K562 (cell line): ENCODE measurements at regions not wholly inside any gene's neighbourhood (a gene's known extent, or its start where the extent isn't known, plus 50 kb on each side); places are given as distances from the start of the nearest gene placed in this dataset.

Experiments used
- ATAC-seq: fragments of 200-7000 bp; cut with Tn5 transposase; 3 replicates; pipeline ENCODE4 v1.9.1; 2020; ENCODE audit warnings: moderate library complexity
- BruUV-seq: library from RNA; stranded (reverse); fragments of 400-500 nt; replicated peaks from 2 replicates; lab custom pipeline; 2021; lab: Mats Ljungman, UMichigan
- CTCF ChIA-PET: fragments of 300-600 bp; formaldehyde crosslinking; extraction: SDS; loops from one replicate; lab custom pipeline; 2021; ENCODE audit warnings: low intra/inter-chr PET ratio; lab: Yijun Ruan, JAX
- POLR2A ChIA-PET: fragments of 300-600, 350-650 bp; sonication (Branson Sonifier 250); formaldehyde crosslinking; extraction: SDS; loops from one replicate; lab custom pipeline; 2021; ENCODE audit warnings: antibody characterized with exemption, inconsistent platforms; lab: Yijun Ruan, JAX
- DNase-seq, 4 experiments: peaks; one replicate each; pipeline versions ENCODE4 v3.0.0 to v3.0.0-alpha.2; 2011 to 2018; ENCODE audit warnings: low spot score in 3 of 4, mixed read lengths in 3 of 4; ENCODE audit errors: extremely low read depth in 1 of 4
- FAIRE-seq: peaks from 2 replicates; lab custom pipeline; 2011; peaks lifted over from hg19 to GRCh38; lab: Jason Lieb, UNC
- H2AFZ ChIP-seq: 2 replicates; pipeline ENCODE4 v1.6.0; 2011; ENCODE audit warnings: low read depth, low read length, control low read depth, inconsistent platforms
- H3K27ac ChIP-seq: fragments of 200-600 bp; 3 replicates; pipeline ENCODE4 v1.8.0; 2011; ENCODE audit warnings: low read depth, mild to moderate bottlenecking, control low read depth, inconsistent platforms, low read length, moderate library complexity, mixed read lengths; ENCODE audit errors: extremely low read depth
- H3K27me3 ChIP-seq, 2 experiments: fragments of 300-600 bp in 1 of 2; 2 replicates in 1 of 2; 3 replicates in 1 of 2; pipeline versions ENCODE4 v1.6.0 to v1.8.0; 2011; ENCODE audit warnings: inconsistent platforms in 2 of 2, low read length in 2 of 2, mild to moderate bottlenecking in 1 of 2, mixed read lengths in 1 of 2, moderate library complexity in 1 of 2; ENCODE audit not compliant: control insufficient read depth in 2 of 2, insufficient read depth in 2 of 2
- H3K36me3 ChIP-seq: fragments of 300-600 bp; 3 replicates; pipeline ENCODE4 v1.8.0; 2011; ENCODE audit warnings: mild to moderate bottlenecking, low read length, inconsistent platforms; ENCODE audit not compliant: control insufficient read depth, insufficient read depth
- H3K4me1 ChIP-seq, 2 experiments: fragments of 200-600 bp in 1 of 2; replicated peaks in 1 of 2; 2 replicates in 1 of 2; 3 replicates in 1 of 2; pipeline versions ENCODE4 v1.5.1 to v1.8.0; 2011; ENCODE audit warnings: inconsistent platforms in 2 of 2, low read length in 2 of 2, mild to moderate bottlenecking in 1 of 2, mixed read lengths in 1 of 2, moderate library complexity in 1 of 2; ENCODE audit not compliant: control insufficient read depth in 2 of 2, insufficient read depth in 2 of 2
- H3K4me2 ChIP-seq: 2 replicates; pipeline ENCODE4 v1.6.1; 2011; ENCODE audit warnings: low read length, control low read depth, inconsistent platforms, mixed read lengths; ENCODE audit not compliant: insufficient read depth
- H3K4me3 ChIP-seq: fragments of 200-600 bp; sonication (generic), shearing (Covaris generic); 2 replicates; pipeline ENCODE4 v1.5.1; 2016; ENCODE audit warnings: control low read depth, inconsistent platforms
- H3K79me2 ChIP-seq: fragments of 200-600 bp; 3 replicates; pipeline ENCODE4 v1.8.0; 2011; ENCODE audit warnings: low read length, inconsistent platforms; ENCODE audit not compliant: control insufficient read depth, insufficient read depth
- H3K9ac ChIP-seq, 2 experiments: 2 replicates each; pipeline versions ENCODE4 v1.6.0 to v1.6.1; 2011; ENCODE audit warnings: low read depth in 2 of 2, low read length in 2 of 2, control low read depth in 1 of 2, inconsistent platforms in 1 of 2, mild to moderate bottlenecking in 1 of 2, mixed read lengths in 1 of 2; ENCODE audit not compliant: insufficient read depth in 1 of 2
- H3K9me1 ChIP-seq: one replicate; pipeline ENCODE4 v1.6.0; 2011; ENCODE audit warnings: inconsistent platforms, mild to moderate bottlenecking, low read length, moderate library complexity; ENCODE audit not compliant: control insufficient read depth, insufficient read depth
- H3K9me3 ChIP-seq: replicated peaks from 2 replicates; pipeline ENCODE4 v1.5.1; 2011; ENCODE audit warnings: low read depth, low read length, inconsistent platforms; ENCODE audit not compliant: control insufficient read depth, insufficient read depth
- H4K20me1 ChIP-seq: replicated peaks from 2 replicates; pipeline ENCODE4 v1.6.1; 2011; ENCODE audit warnings: low read length, inconsistent platforms, mixed read lengths; ENCODE audit not compliant: control insufficient read depth, insufficient read depth
- ASH1L ChIP-seq: fragments of 450-650 bp; IDR thresholded peaks from 2 replicates; pipeline ENCODE4 v1.6.1; 2018; ENCODE audit warnings: borderline replicate concordance, mild to moderate bottlenecking, low read depth; ENCODE audit not compliant: partially characterized antibody
- BRD4 ChIP-seq: fragments of 200-600 bp; sonication (generic); IDR thresholded peaks from 2 replicates; pipeline ENCODE4 v1.6.1; 2017; ENCODE audit warnings: inconsistent platforms
- FOXK1 ChIP-seq: sonication (generic); formaldehyde crosslinking; IDR thresholded peaks from 2 replicates; pipeline ENCODE4 v1.8.0; 2022; ENCODE audit warnings: missing genetic modification reagents, mild to moderate bottlenecking, borderline replicate concordance
- HDAC3 ChIP-seq: fragments of 450-650 bp; IDR thresholded peaks from 2 replicates; pipeline ENCODE4 v1.6.1; 2018; ENCODE audit warnings: borderline replicate concordance, mild to moderate bottlenecking, moderate library complexity; ENCODE audit not compliant: partially characterized antibody
- HMG20B ChIP-seq: fragments of 250-450 bp; sonication (Bioruptor Pico); IDR thresholded peaks from 2 replicates; pipeline ENCODE4 v1.5.0; 2021; ENCODE audit warnings: mild to moderate bottlenecking
- IFI16 ChIP-seq: fragments of 250-450 bp; sonication (Bioruptor Pico); IDR thresholded peaks from 2 replicates; pipeline ENCODE4 v2.1.2; 2022; ENCODE audit warnings: mild to moderate bottlenecking, inconsistent platforms
- JUNB ChIP-seq: fragments of 450-650 bp; formaldehyde crosslinking; conservative IDR thresholded peaks from 2 replicates; pipeline ENCODE4 v1.4.0; 2020; ENCODE audit warnings: mild to moderate bottlenecking
- KHSRP ChIP-seq: fragments of 450-650 bp; IDR thresholded peaks from 2 replicates; pipeline ENCODE4 v1.6.1; 2017
- MCM7 ChIP-seq, 2 experiments: fragments of 450-650 bp; IDR thresholded peaks; 2 replicates each; pipeline ENCODE4 v1.6.1; 2016 to 2018
- NBN ChIP-seq: fragments of 450-650 bp; IDR thresholded peaks from 2 replicates; pipeline ENCODE4 v1.6.1; 2016; ENCODE audit warnings: low read depth, mild to moderate bottlenecking
- NCOA1 ChIP-seq: fragments of 450-650 bp; IDR thresholded peaks from 2 replicates; pipeline ENCODE4 v1.6.1; 2016; ENCODE audit warnings: low read depth
- NUFIP1 ChIP-seq: fragments of 450-650 bp; IDR thresholded peaks from 2 replicates; pipeline ENCODE4 v1.6.1; 2018; ENCODE audit not compliant: partially characterized antibody
- PHB ChIP-seq: fragments of 250-450 bp; sonication (Bioruptor Pico); IDR thresholded peaks from 2 replicates; pipeline ENCODE4 v1.5.0; 2021
- PHF21A ChIP-seq: fragments of 450-650 bp; IDR thresholded peaks from 2 replicates; pipeline ENCODE4 v1.6.1; 2017; ENCODE audit warnings: low read depth, borderline replicate concordance
- POLR2AphosphoS5 ChIP-seq: IDR thresholded peaks from 2 replicates; pipeline ENCODE4 v1.6.1; 2011; ENCODE audit warnings: mild to moderate bottlenecking, low read depth, low read length, moderate library complexity; ENCODE audit not compliant: control insufficient read depth, insufficient read depth
- PRMT5 ChIP-seq: sonication (generic); formaldehyde crosslinking; IDR thresholded peaks from 2 replicates; pipeline ENCODE4 v1.5.0; 2020; ENCODE audit warnings: missing genetic modification reagents
- PTRF ChIP-seq: fragments of 450-650 bp; IDR thresholded peaks from 2 replicates; pipeline ENCODE4 v1.6.1; 2016; ENCODE audit warnings: mild to moderate bottlenecking, missing genetic modification characterization, missing compliant biosample characterization
- PURB ChIP-seq: sonication (generic); formaldehyde crosslinking; IDR thresholded peaks from 2 replicates; pipeline ENCODE4 v1.9.0; 2021; ENCODE audit warnings: low read depth, mild to moderate bottlenecking, missing genetic modification reagents
- SMAD3 ChIP-seq: fragments of 450-650 bp; formaldehyde crosslinking; conservative IDR thresholded peaks from 2 replicates; pipeline ENCODE4 v1.4.0; 2020; ENCODE audit warnings: mild to moderate bottlenecking
- WHSC1 ChIP-seq: IDR thresholded peaks from one replicate; pipeline ENCODE4 v1.6.1; 2012; ENCODE audit warnings: low read length, control low read depth, inconsistent platforms
- ZBTB49 ChIP-seq: sonication (generic); formaldehyde crosslinking; IDR thresholded peaks from 2 replicates; pipeline ENCODE4 v1.8.0; 2022; ENCODE audit warnings: missing genetic modification reagents, mild to moderate bottlenecking, borderline replicate concordance
- ZNF239 ChIP-seq: fragments of 250-450 bp; sonication (Bioruptor Pico); IDR thresholded peaks from 2 replicates; pipeline ENCODE4 v1.4.0; 2020; ENCODE audit warnings: mild to moderate bottlenecking
- WGBS: fragments of 100-300 bp; shearing (Covaris generic); methylation state at CpG from one replicate; pipeline ENCODE4 v1.1.6; 2016; ENCODE audit warnings: low coverage, mixed read lengths; ENCODE audit not compliant: insufficient coverage; ENCODE audit errors: missing lambda C conversion rate; 5-methylcytosine and 5-hydroxymethylcytosine counted together
- in situ Hi-C: fragments of 300-500 bp; cut with MboI; formaldehyde crosslinking; loops from 4 replicates; pipeline ENCODE4 v1.15.0; 2018; ENCODE audit warnings: inconsistent platforms, mixed read lengths
- intact Hi-C: fragments of 100-400 bp; cut with micrococcal nuclease; formaldehyde crosslinking; loops from 2 replicates; pipeline ENCODE4 v1.14.2; 2022
- TF ChIP-seq, protein P1 (sequence below): fragments of 250-450 bp; sonication (Bioruptor Pico); IDR thresholded peaks from 2 replicates; pipeline ENCODE4 v1.9.0; 2021; ENCODE audit warnings: mild to moderate bottlenecking
- TF ChIP-seq, protein P2 (sequence below): fragments of 250-450 bp; sonication (Bioruptor Pico); IDR thresholded peaks from 2 replicates; pipeline ENCODE4 v1.8.0; 2022; ENCODE audit warnings: moderate library complexity, mild to moderate bottlenecking, inconsistent platforms

GRCh38 chr18:27632706-27633105 lies 447.6 kb upstream of the CHST9 start:
- H3K36me3 ChIP-seq, result no peaks in the 10 kb centered on the region
- CTCF ChIA-PET, result no interaction called here
- WGBS, result 0% methylated on average over 1 of the region's 1 CpG

GRCh38 chr18:27627927-27628326 lies 442.8 kb upstream of the CHST9 start:
- Histone ChIP-seq H3K79me2 (no peaks in the 10 kb centered on the region), H3K9ac (no peak overlapping the region), H3K9me1 (no peaks in the 10 kb centered on the region), H2AFZ (no peak overlapping the region), H3K4me3 (no peak overlapping the region), H3K27me3 (no peaks in the 10 kb centered on the region), H4K20me1 (no peaks in the 10 kb centered on the region), H3K4me2 (no peak overlapping the region), H3K27ac (no peak overlapping the region), H3K9me3 (no peaks in the 10 kb centered on the region), H3K4me1 (no peaks in the 10 kb centered on the region), H3K36me3 (no peaks in the 10 kb centered on the region)
- POLR2A ChIA-PET, result no interaction called here
- ATAC-seq (no peak), FAIRE-seq (no peak), DNase-seq (no peak)
- in situ Hi-C loops (no loop called here), intact Hi-C loops (loop anchor here (10.0 kb wide), 1 partner anchor 1357 kb away; no protein-coding TSS in a partner anchor)
- BruUV-seq, result no TSS peak
- WGBS, result 2% methylated on average over 4 of the region's 4 CpGs
- CTCF ChIA-PET, result no interaction called here
- no peak for TF ChIP-seq PHB (CRISPR knock-in tag)
- TF ChIP-seq ZBTB49 (CRISPR knock-in tag), result no peak
- no peak for TF ChIP-seq MCM7 (IDR thresholded peaks at IDR 0.05)
- TF ChIP-seq PTRF, result no peak
- no peak for TF ChIP-seq POLR2AphosphoS5
- TF ChIP-seq BRD4, result no peak
- no peak for TF ChIP-seq SMAD3 (CRISPR knock-in tag)
- no peak for TF ChIP-seq PHF21A
- no peak for TF ChIP-seq PRMT5
- TF ChIP-seq ASH1L, result no peak

More at GRCh38 chr18:27632706-27633105, 447.6 kb upstream of the CHST9 start:
- FAIRE-seq (no peak), ATAC-seq (no peak), DNase-seq (no peak)
- POLR2A ChIA-PET, result no interaction called here
- no peak overlapping the region for H3K9ac ChIP-seq
- no peaks in the 10 kb centered on the region for H3K9me1 ChIP-seq
- no peaks in the 10 kb centered on the region for H4K20me1 ChIP-seq
- no TSS peak for BruUV-seq
- no peak overlapping the region for H3K4me2 ChIP-seq
- no peaks in the 10 kb centered on the region for H3K79me2 ChIP-seq
- no peak overlapping the region for H3K4me3 ChIP-seq
- H3K9me3 ChIP-seq, result no peaks in the 10 kb centered on the region
- no peaks in the 10 kb centered on the region for H3K27me3 ChIP-seq
- H3K27ac ChIP-seq, result no peak overlapping the region
- intact Hi-C loops, result no loop called here
- in situ Hi-C loops, result no loop called here
- TF ChIP-seq PURB (CRISPR knock-in tag) (no peak), HDAC3 (no peak), NCOA1 (no peak), HMG20B (CRISPR knock-in tag) (no peak), NUFIP1 (no peak), IFI16 (CRISPR knock-in tag) (no peak), WHSC1 (no peak), FOXK1 (CRISPR knock-in tag) (no peak), JUNB (no peak), NBN (no peak), KHSRP (no peak), ZNF239 (CRISPR knock-in tag) (no peak)
- TF ChIP-seq, protein P1, sequence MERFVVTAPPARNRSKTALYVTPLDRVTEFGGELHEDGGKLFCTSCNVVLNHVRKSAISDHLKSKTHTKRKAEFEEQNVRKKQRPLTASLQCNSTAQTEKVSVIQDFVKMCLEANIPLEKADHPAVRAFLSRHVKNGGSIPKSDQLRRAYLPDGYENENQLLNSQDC (CRISPR knock-in tag), result no peak
- TF ChIP-seq, protein P2, sequence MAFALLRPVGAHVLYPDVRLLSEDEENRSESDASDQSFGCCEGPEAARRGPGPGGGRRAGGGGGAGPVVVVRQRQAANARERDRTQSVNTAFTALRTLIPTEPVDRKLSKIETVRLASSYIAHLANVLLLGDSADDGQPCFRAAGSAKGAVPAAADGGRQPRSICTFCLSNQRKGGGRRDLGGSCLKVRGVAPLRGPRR (CRISPR knock-in tag), result no peak
- H3K4me1 ChIP-seq, result no peaks in the 10 kb centered on the region
- H2AFZ ChIP-seq, result no peak overlapping the region
